ENCODE measurements at regions not wholly inside any gene's neighbourhood (a gene's known extent, or its start where the extent isn't known, plus 50 kb on each side); places are given as distances from the start of the nearest gene placed in this dataset.

DNA sequence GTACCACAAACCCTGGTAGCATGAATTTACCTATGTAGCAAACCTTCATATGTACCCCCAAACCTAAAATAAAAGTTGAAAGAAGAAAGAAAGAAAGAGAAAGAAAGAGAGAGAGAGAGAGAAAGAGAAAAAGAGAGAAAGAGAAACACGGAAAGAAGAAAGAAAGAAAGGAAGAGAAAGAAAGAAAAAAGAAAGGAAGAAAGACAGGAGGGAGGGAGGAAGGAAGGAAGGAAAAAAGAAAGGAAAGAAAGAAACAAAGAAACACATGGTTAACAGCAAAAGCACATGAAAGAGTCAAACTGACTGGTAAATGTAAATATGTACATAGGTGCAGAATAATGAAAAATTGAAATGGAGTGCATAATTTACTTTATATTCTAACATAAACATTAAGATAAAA lies 903.4 kb downstream of the LRFN5 start:
- TF ChIP-seq POLR2A (IDR thresholded peaks at IDR 0.05): no peak
- TF ChIP-seq CTCF (IDR thresholded peaks at IDR 0.05): no peak
- no peak for TF ChIP-seq EP300 (IDR thresholded peaks at IDR 0.05)
- no peak for TF ChIP-seq POLR2AphosphoS5 (IDR thresholded peaks at IDR 0.05)

Measured in gastroesophageal sphincter (tissue), 3 donors.